Keratinocyte (primary cell): ENCODE measurements at regions not wholly inside any gene's neighbourhood (a gene's known extent, or its start where the extent isn't known, plus 50 kb on each side); places are given as distances from the start of the nearest gene placed in this dataset.

ENCODE experiments used
- CTCF ChIP-seq, 3 experiments: IDR thresholded peaks in 1 of 3; conservative IDR thresholded peaks in 1 of 3; optimal IDR thresholded peaks in 1 of 3; 2 replicates in 2 of 3; 3 replicates in 1 of 3; pipeline versions ENCODE3 to v1.5.1; 2011; ENCODE audit warnings: low read length in 3 of 3, mild to moderate bottlenecking in 3 of 3, moderate library complexity in 2 of 3, control low read depth in 1 of 3, inconsistent platforms in 1 of 3; ENCODE audit not compliant: insufficient read depth in 2 of 3; ENCODE audit errors: extremely low read depth in 1 of 3
- EZH2 ChIP-seq: IDR thresholded peaks from one replicate; pipeline ENCODE4 v1.6.1; 2012; ENCODE audit warnings: inconsistent platforms, mild to moderate bottlenecking, low read length, moderate library complexity

- TF ChIP-seq CTCF (optimal IDR thresholded peaks at IDR 0.05 in 1 of 3, IDR thresholded peaks at IDR 0.05 in 1 of 3, conservative IDR thresholded peaks at IDR 0.05 in 1 of 3; ENCODE audit: extremely low read depth in 1 of 3, insufficient read depth in 2 of 3, low read length in 3 of 3) = no peak
- TF ChIP-seq EZH2 = no peak
Measured at GRCh38 chr1:80566123-80566522, 1234.6 kb upstream of the ADGRL2 start.
